MV-4-11 (cell line): ENCODE measurements at regions not wholly inside any gene's neighbourhood (a gene's known extent, or its start where the extent isn't known, plus 50 kb on each side); places are given as distances from the start of the nearest gene placed in this dataset.
"Not testable (repeated sequence)": the region's sequence is repeated elsewhere in the genome, so short reads cannot be mapped to it uniquely, and the experiment has no call there.

Experiments
- DNase-seq: peaks from one replicate; lab custom pipeline; 2025; lab: John Stamatoyannopoulos, UW

- no peak for DNase-seq
Measured at GRCh38 chr2:446963-447530, 159.2 kb upstream of the ALKAL2 start.

GRCh38 chr2:446303-446874 is 158.5 kb upstream of the ALKAL2 start:
- DNase-seq: no peak

DNA sequence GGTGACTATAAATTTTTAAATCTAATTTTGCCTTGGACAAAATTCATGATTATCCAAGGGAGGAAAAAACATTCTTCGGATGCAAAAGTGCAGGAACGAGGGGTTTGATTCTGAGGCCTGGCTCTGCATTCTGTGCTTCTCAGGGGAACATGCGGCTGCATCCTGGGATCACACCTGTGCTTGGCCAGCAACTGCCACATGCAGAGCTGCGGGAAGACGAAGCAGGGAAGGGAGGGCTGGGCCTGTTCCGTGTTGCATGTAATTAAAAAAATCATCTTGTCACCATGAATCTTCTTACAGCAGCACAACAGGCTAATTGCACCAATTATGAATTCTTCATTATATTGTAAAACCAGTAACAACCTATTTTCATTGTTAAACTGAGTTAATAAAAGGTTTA is 158.0 kb upstream of the ALKAL2 start:
- DNase-seq: no peak

- no peak for DNase-seq
Measured at GRCh38 chr2:444937-445884, 157.3 kb upstream of the ALKAL2 start.

DNA sequence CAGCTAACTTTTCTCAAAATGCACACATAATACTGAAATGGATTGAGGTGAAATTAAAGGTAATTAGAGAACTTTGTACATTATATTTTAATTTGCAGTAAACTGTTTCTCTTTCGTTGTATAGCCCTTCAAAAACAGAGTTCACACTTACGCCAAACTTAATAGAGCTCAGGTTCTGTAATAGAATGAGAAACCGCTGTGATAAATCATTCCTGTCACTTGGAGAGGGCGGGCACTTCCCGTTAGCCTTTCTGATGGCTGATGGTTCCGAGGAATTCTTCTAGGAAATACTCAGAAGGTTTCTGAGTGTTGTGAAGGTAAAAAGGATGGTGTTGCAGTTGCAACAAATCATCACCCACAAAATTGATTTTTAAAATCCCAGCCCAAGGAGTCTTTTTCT is 155.8 kb upstream of the ALKAL2 start:
- DNase-seq: no peak

DNA sequence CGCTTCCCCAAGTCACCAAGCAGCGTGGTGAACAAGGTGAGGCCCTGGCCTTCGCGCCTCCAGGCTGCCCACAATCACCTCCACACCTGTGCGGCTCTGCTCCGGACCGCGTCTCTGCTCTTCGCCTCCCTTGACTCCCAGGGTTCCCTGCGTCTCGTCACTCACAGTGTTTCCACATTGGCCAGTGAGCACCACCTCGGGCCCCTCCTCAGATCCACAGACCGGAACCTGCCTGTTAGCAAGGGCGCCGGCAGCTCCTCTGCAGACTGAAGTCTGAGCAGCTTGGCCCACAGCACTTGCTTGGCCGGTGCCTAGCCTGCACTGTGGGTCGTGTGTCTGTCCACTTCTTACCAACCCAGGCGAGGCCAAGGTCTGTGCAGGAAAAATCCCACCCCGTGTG is 155.3 kb upstream of the ALKAL2 start:
- no peak for DNase-seq

- peak; percentile 2 for DNase-seq
Measured at GRCh38 chr2:441258-442022, 153.5 kb upstream of the ALKAL2 start.

DNA sequence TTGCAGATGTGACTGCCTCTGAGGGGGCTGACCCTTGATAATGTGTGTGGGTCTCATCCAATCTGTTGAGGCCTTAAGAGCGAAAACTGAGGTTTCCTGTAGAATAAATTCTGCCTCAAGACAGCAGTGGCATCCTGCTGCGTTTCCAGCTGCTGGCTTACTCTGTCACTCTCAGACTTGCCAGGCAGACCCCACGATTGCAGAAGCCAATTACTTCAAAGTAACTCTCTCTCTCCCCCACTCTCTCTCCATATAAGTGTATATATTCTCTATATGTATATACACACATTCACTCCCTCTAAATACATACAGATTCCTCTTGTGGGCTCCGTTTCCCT is 152.5 kb upstream of the ALKAL2 start:
- no peak for DNase-seq

- no peak for DNase-seq
Measured at GRCh38 chr2:439556-440402, 151.9 kb upstream of the ALKAL2 start.

GRCh38 chr2:439077-439476 is 151.2 kb upstream of the ALKAL2 start:
- DNase-seq: no peak

DNA sequence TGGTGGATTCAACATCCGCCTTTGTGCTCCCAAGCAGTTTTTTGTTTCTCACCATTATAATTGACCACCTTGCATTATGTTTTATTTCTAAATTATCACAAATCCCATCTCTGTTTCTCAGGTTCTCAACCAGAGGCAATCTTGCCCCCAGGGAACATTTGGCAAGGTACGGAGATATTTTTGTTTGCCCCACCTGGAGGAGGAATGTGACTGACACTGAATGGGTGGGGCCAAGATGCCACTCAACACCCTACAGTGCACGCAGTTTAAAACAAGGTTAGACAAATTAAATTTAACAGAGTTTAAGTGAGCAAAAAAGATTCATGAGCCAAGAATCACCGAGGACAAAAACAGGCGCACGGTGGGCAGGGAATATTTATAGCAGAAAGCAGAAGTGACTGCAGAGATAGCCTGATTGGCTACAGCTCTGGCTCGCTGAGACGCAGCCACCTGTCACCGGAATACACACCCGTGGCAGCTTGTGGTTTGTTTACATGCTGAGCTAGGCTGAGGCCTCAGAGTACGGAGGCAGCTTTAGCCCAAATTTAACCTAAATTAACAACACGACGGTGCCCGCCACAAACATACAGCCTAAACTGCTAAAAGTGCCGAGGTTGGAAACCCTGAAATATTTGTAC is 150.0 kb upstream of the ALKAL2 start:
- DNase-seq: peak; percentile 8

- no peak for DNase-seq
Measured at GRCh38 chr2:437180-437579, 149.3 kb upstream of the ALKAL2 start.

DNA sequence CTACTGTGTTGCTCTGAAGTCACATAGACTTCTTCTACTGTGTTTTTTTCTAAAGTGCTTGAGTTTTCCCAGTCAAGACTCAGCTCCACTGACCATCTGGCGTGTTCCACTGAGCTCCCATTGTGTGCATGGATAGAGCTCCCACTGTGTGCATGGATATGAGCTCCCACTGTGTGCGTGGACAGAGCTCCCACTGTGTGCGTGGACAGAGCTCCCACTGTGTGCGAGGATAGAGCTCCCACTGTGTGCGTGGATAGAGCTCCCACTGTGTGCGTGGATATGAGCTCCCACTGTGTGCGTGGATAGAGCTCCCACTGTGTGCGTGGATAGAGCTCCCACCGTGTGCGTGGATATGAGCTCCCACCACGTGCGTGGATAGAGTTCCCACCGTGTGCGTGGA is 148.3 kb upstream of the ALKAL2 start:
- no peak for DNase-seq

DNA sequence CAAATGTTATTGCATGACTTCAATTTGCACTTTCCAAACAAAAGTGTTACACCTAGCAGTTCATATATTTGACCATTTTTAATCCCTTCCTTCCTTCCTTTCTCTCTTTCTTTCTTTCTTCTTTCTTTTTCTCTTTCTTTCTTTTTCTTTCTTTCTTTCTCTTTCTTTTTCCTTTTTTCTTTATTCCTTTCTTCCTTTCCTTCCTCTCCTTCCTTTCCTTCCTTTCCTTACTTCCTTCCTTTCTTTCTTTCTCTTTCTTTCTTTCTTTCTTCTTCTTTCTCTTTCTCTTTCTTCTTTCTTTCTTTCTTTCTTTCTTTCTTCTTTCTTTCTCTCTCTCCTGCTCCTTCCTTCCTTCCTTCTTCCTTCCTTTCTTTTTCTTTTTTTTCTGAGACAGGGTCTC is 146.7 kb upstream of the ALKAL2 start:
- no peak for DNase-seq

GRCh38 chr2:433216-433615 is 145.3 kb upstream of the ALKAL2 start:
- no peak for DNase-seq

DNA sequence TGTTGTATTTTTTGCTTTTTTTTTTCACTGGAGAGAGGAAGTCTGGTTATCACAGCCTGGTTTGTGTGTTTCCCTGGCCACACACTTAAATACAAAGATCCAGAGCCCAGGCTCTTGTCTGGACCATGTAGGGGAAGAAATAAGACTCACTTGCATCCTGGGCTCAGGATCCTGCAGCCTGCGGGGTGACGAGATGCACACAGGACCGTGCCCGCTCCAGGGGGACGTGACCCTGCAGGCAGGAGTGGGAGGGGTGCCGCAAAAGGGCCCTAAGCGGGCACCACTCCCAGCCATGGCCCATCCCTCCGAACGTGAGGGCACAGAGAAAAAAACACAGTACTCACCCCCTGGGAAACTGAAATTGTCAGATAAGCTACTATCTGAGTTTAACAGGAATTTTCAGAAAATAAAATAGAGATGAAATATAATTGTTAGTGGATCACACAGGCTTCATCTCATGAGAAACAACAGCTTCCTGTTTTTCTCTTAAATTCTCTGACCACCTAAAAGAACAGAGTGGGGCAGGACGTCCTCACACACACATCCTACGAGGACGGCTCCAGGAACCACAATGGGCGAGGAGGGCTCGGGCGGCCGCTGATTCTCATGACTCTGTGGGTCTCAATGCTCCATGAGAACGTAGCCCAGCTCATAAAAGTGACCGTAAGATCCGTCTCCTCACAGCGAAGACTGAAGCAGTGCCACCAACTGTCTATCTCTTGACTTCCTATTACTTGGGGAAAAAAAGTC is 142.6 kb upstream of the ALKAL2 start:
- DNase-seq: no peak

DNA sequence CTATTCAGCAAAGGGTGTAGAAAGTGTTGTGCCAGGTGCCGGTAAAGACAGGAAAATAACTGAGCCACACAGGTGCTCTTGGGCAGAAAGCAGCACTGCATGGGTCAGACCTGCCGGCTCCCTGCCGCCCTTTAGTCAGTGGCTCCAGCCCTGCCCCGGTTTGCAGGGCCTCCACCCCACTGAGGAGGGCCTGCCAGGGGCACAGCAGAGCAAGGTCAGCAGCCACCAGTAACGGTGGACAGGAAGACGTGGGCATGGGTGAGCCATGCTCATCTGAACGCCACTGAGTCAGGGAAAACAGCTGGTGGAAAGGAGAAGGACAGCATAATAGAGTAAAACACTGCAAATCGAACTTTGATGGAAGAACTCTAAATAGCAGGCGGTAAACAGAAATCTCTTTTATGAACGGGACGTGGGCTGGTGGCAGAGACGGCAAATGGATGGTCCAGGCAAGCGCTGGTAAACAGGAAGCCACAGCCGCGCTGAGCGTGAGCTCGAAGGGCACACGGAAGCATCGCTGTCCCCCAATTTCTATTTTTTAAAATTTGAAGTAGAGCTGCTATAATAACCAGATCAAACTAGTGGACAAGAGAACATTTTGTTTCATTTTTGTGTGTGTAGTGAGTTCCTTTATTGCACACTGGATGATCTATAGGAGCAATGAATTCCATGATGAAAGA is 141.8 kb upstream of the ALKAL2 start:
- no peak for DNase-seq

DNA sequence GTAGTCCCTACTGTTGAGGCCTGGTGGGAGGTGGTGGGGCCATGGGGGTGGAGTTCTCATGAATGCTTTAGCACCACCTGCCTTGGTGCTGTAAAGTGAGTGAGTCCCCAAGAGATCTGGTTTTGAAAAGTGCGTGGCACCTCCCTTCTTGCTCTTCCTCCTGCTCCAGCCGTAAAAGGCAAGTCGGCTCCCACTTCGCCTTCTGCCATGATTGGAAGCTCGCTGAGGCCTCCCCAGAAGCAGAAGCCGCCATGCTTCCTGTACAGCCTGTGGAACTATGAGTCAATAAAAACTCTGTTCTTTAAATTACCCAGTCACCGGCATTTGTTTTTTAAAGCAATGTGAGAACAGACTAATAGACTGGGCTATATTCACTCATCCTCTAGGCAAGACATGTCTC is 141.3 kb upstream of the ALKAL2 start:
- no peak for DNase-seq

- no peak for DNase-seq
Measured at GRCh38 chr2:428591-428990, 140.7 kb upstream of the ALKAL2 start.

DNA sequence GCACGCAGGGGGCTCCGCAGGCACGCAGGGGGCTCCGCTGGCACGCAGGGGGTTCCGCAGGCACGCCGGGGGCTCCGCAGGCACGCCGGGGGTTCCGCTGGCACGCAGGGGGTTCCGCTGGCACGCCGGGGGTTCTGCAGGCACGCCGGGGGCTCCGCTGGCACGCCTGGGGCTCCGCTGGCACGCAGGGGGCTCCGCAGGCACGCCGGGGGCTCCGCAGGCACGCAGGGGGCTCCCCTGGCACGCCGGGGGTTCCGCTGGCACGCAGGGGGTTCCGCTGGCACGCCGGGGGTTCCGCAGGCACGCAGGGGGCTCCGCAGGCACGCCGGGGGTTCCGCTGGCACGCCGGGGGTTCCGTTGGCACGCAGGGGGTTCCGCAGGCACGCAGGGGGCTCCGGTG is 138.8 kb upstream of the ALKAL2 start:
- not testable (repeated sequence) for DNase-seq
